Neuronal stem cell (in vitro differentiated cells): ENCODE measurements at regions not wholly inside any gene's neighbourhood (a gene's known extent, or its start where the extent isn't known, plus 50 kb on each side); places are given as distances from the start of the nearest gene placed in this dataset.
A peak's percentile ranks its signal among the peaks of the same experiment; 100 is the strongest.
"Not testable (repeated sequence)": the region's sequence is repeated elsewhere in the genome, so short reads cannot be mapped to it uniquely, and the experiment has no call there.

ENCODE experiments used
- DNase-seq: peaks from one replicate; pipeline ENCODE4 v3.0.0-alpha.2; 2013; ENCODE audit warnings: low spot score
- H2AFZ ChIP-seq: one replicate; pipeline ENCODE4 v1.6.1; 2013; ENCODE audit warnings: mild to moderate bottlenecking, low read length, inconsistent platforms
- H2AK5ac ChIP-seq: 2 replicates; pipeline ENCODE4 v1.6.1; 2013; ENCODE audit warnings: low read depth, mild to moderate bottlenecking, inconsistent platforms, low read length, moderate library complexity, mixed read lengths
- H2BK120ac ChIP-seq: 2 replicates; pipeline ENCODE4 v1.6.1; 2013; ENCODE audit warnings: low read depth, mild to moderate bottlenecking, inconsistent platforms, low read length, moderate library complexity, mixed read lengths
- H2BK12ac ChIP-seq: one replicate; pipeline ENCODE4 v1.6.1; 2013; ENCODE audit warnings: low read length, inconsistent platforms
- H2BK15ac ChIP-seq: 2 replicates; pipeline ENCODE4 v1.6.1; 2013; ENCODE audit warnings: mild to moderate bottlenecking, low read length, inconsistent platforms, mixed read lengths
- H2BK5ac ChIP-seq: one replicate; pipeline ENCODE4 v1.6.1; 2013; ENCODE audit warnings: inconsistent platforms, mild to moderate bottlenecking, low read length, moderate library complexity
- H3K14ac ChIP-seq: one replicate; pipeline ENCODE4 v1.6.1; 2013; ENCODE audit warnings: low read length, inconsistent platforms
- H3K18ac ChIP-seq: 2 replicates; pipeline ENCODE4 v1.6.1; 2013; ENCODE audit warnings: low read length, inconsistent platforms
- H3K23ac ChIP-seq: 2 replicates; pipeline ENCODE4 v1.6.1; 2013; ENCODE audit warnings: low read depth, mild to moderate bottlenecking, mixed read lengths, low read length, inconsistent platforms; ENCODE audit not compliant: poor library complexity
- H3K27ac ChIP-seq: replicated peaks from 3 replicates; pipeline ENCODE4 v1.5.1; 2013; ENCODE audit warnings: low read length, inconsistent platforms
- H3K27me3 ChIP-seq, 3 experiments: 2 replicates each; pipeline ENCODE4 v1.6.1; 2013; ENCODE audit warnings: low read length in 3 of 3, mild to moderate bottlenecking in 2 of 3, inconsistent platforms in 1 of 3, low read depth in 1 of 3, mixed read lengths in 1 of 3, moderate library complexity in 1 of 3; ENCODE audit not compliant: control insufficient read depth in 3 of 3, insufficient read depth in 3 of 3
- H3K36me3 ChIP-seq, 2 donors: replicated peaks in 1 of 2; 2 replicates each; pipeline ENCODE4 v1.6.1; 2013; ENCODE audit warnings: low read length in 2 of 2; ENCODE audit not compliant: control insufficient read depth in 2 of 2, insufficient read depth in 2 of 2
- H3K4ac ChIP-seq: 2 replicates; pipeline ENCODE4 v1.6.1; 2013; ENCODE audit warnings: inconsistent platforms, mild to moderate bottlenecking, low read length, moderate library complexity
- H3K4me1 ChIP-seq, 2 donors: 1 replicate in 1 of 2; 2 replicates in 1 of 2; pipeline ENCODE4 v1.6.1; 2013; ENCODE audit warnings: low read length in 2 of 2, low read depth in 1 of 2; ENCODE audit not compliant: control insufficient read depth in 2 of 2, insufficient read depth in 1 of 2
- H3K4me2 ChIP-seq: one replicate; pipeline ENCODE4 v1.6.1; 2013; ENCODE audit warnings: mild to moderate bottlenecking, low read length, inconsistent platforms; ENCODE audit not compliant: insufficient read depth, poor library complexity, severe bottlenecking
- H3K4me3 ChIP-seq, 2 donors: 2 replicates each; pipeline ENCODE4 v1.5.1; 2013; ENCODE audit warnings: low read length in 2 of 2, mild to moderate bottlenecking in 2 of 2, inconsistent platforms in 1 of 2, moderate library complexity in 1 of 2
- H3K79me1 ChIP-seq: one replicate; pipeline ENCODE4 v1.6.1; 2013; ENCODE audit warnings: low read depth, mild to moderate bottlenecking, inconsistent platforms, low read length, moderate library complexity
- H3K9ac ChIP-seq: one replicate; pipeline ENCODE4 v1.6.1; 2013; ENCODE audit warnings: mild to moderate bottlenecking, low read depth, low read length, inconsistent platforms; ENCODE audit not compliant: poor library complexity
- H3K9me3 ChIP-seq, 2 donors: replicated peaks in 1 of 2; 2 replicates each; pipeline versions ENCODE3 to v1.6.1; 2013; ENCODE audit warnings: low read length in 2 of 2, mild to moderate bottlenecking in 2 of 2, inconsistent platforms in 1 of 2, low read depth in 1 of 2, mixed read lengths in 1 of 2, moderate library complexity in 1 of 2; ENCODE audit not compliant: control insufficient read depth in 2 of 2, insufficient read depth in 1 of 2
- H4K8ac ChIP-seq: one replicate; pipeline ENCODE4 v1.6.1; 2013; ENCODE audit warnings: low read depth, mild to moderate bottlenecking, inconsistent platforms, low read length, moderate library complexity
- H4K91ac ChIP-seq: one replicate; pipeline ENCODE4 v1.6.1; 2013; ENCODE audit warnings: low read length, low read depth, mild to moderate bottlenecking, inconsistent platforms; ENCODE audit not compliant: poor library complexity
- WGBS, 2 donors: extraction: QIAGEN DNeasy Blood & Tissue Kit; methylation state at CpG; one replicate each; pipeline ENCODE4 v1.1.7; 2013; ENCODE audit warnings: missing lambda C conversion rate in 2 of 2, mixed read lengths in 1 of 2; ENCODE audit not compliant: insufficient read length in 2 of 2, insufficient replicate concordance in 1 of 2; ENCODE audit errors: extremely low coverage in 2 of 2; 5-methylcytosine and 5-hydroxymethylcytosine counted together

DNA sequence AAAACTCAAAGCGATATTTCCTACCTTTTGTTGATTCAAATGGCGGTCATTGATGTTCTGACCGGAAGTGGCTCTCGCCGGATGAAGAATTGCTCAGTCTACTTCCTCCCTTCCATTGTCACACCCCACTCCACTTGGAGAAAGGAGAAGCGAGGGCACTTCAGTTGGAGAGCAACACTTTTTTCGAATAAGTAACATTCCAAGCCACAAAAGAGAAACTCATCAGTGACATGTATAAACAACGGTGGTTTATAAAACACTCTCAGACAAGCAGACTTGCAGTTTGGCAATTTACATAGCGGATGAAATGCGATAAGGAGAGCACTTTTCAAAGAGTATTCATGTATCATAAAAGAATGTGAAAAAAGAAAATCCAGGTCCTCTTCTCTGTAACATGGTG is 919.1 kb downstream of the MCTP2 start:
- Histone ChIP-seq H3K27ac (no peak overlapping the region), H3K27me3 (no peaks in the 10 kb centered on the region), H3K4me3 (no peak overlapping the region), H3K18ac (no peak overlapping the region), H3K14ac (no peak overlapping the region), H3K4me2 (no peak overlapping the region), H2BK15ac (no peak overlapping the region), H3K9me3 (peaks cover 0 to 5% of the 10 kb centered on the region in 2 donors), H3K23ac (no peak overlapping the region), H3K4ac (no peak overlapping the region), H3K36me3 (no peaks in the 10 kb centered on the region), H3K79me1 (no peaks in the 10 kb centered on the region), H2BK12ac (no peak overlapping the region), H3K4me1 (no peaks in the 10 kb centered on the region), H4K91ac (no peak overlapping the region), H2AFZ (no peak overlapping the region), H2BK5ac (no peak overlapping the region), H4K8ac (no peak overlapping the region), H3K9ac (no peak overlapping the region), H2BK120ac (no peak overlapping the region), H2AK5ac (no peak overlapping the region)
- no CpG with 5 or more reads among the region's 10 CpGs for WGBS, 2 donors
- DNase-seq, result no peak

DNA sequence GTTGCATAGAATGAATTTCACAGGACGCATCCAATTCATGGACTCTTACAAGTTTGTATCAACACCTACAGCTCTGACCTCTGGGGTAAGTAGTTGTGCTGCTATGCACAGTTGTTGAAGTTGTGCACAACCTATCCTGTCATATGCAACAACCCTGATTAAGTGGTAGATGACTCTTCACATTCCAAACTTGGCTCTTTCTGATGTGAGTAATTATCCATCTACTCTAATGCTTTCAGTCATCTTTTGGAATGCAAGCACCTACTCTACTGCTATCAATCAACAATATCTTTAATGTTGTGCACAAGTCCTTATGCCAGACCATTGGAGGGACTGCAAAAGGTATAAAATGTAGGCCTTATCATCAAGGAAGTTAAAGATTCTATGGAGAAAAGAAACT is 921.4 kb downstream of the MCTP2 start:
- no peak overlapping the region for H3K27ac ChIP-seq
- no peak overlapping the region for H2BK5ac ChIP-seq
- no peak overlapping the region for H4K91ac ChIP-seq
- no peak for DNase-seq
- no peak overlapping the region for H3K23ac ChIP-seq
- no peaks in the 10 kb centered on the region for H3K4me1 ChIP-seq
- H3K9me3 ChIP-seq, result peaks cover 0 to 10% of the 10 kb centered on the region in 2 donors
- no peak overlapping the region for H3K9ac ChIP-seq
- no peak overlapping the region for H2BK15ac ChIP-seq
- H2BK12ac ChIP-seq, result no peak overlapping the region
- no CpG with 5 or more reads among the region's 1 CpG for WGBS, 2 donors
- H3K4ac ChIP-seq, result no peak overlapping the region
- H3K27me3 ChIP-seq, result no peaks in the 10 kb centered on the region
- no peak overlapping the region for H4K8ac ChIP-seq
- H3K4me2 ChIP-seq, result no peak overlapping the region
- H3K4me3 ChIP-seq, result no peak overlapping the region
- H3K36me3 ChIP-seq, result no peaks in the 10 kb centered on the region
- no peak overlapping the region for H3K14ac ChIP-seq
- H2BK120ac ChIP-seq, result no peak overlapping the region
- no peak overlapping the region for H3K18ac ChIP-seq
- no peak overlapping the region for H2AK5ac ChIP-seq
- H3K79me1 ChIP-seq, result no peaks in the 10 kb centered on the region
- H2AFZ ChIP-seq, result no peak overlapping the region

DNA sequence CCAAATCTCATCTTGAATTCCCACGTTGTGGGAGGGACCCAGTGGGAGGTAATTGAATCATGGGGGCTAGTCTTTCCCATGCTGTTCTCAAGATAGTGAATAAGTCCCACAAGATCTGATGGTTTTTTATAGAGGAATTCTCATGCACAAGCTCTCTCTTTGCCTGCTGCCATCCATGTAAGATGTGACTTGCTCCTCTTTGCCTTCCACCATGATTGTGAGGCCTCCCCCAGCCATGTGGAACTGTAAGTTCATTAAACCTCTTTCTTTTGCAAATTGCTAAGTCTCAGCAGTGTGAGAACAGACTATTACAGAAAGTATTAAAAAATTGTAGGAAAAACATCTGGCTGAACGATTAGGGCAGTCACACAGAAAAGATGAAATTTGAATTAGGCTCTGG is 921.8 kb downstream of the MCTP2 start:
- H3K9me3 ChIP-seq, result peaks cover 0 to 10% of the 10 kb centered on the region in 2 donors
- not testable (repeated sequence) for H2AK5ac ChIP-seq, H4K8ac ChIP-seq, H3K36me3 ChIP-seq, H3K79me1 ChIP-seq, H3K4me3 ChIP-seq, H2BK120ac ChIP-seq, H3K27me3 ChIP-seq, DNase-seq, H3K23ac ChIP-seq, H3K27ac ChIP-seq, H2BK15ac ChIP-seq, H4K91ac ChIP-seq, H3K18ac ChIP-seq, H3K4me2 ChIP-seq, H2BK12ac ChIP-seq, H2BK5ac ChIP-seq, H3K4me1 ChIP-seq, H2AFZ ChIP-seq, H3K4ac ChIP-seq, H3K14ac ChIP-seq, H3K9ac ChIP-seq
- WGBS, 2 donors, result no CpG with 5 or more reads among the region's 2 CpGs

DNA sequence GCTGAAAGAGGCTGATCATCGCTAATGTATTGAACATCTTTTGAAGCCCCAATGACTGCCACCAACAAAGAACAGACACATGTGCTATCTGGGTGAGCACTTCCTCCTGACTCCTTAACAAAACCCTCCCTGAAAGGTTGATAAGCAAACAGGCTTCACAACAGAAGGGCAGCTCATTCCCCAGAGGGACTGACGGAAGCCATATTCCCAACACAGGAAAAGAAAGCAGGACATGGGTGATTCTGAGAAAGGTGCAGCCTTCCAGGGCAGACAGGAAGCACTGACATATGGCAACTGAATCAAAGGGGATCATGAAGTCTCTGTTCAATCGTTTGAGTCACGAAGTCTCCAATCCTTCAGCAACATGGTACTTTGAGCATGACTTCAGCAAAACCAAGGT is 929.0 kb downstream of the MCTP2 start:
- Histone ChIP-seq H4K8ac (no peak overlapping the region), H3K4me3 (no peak overlapping the region), H3K36me3 (no peaks in the 10 kb centered on the region), H2AK5ac (no peak overlapping the region), H2BK12ac (no peak overlapping the region), H4K91ac (no peak overlapping the region), H2BK15ac (no peak overlapping the region), H3K79me1 (no peaks in the 10 kb centered on the region), H3K4me2 (no peak overlapping the region), H3K4ac (no peak overlapping the region), H3K27me3 (no peaks in the 10 kb centered on the region), H3K27ac (no peak overlapping the region), H3K9me3 (peaks cover 0 to 5% of the 10 kb centered on the region in 2 donors), H2AFZ (peak overlapping the region; percentile 72), H3K14ac (no peak overlapping the region), H3K9ac (no peak overlapping the region), H3K4me1 (no peaks in the 10 kb centered on the region), H2BK120ac (no peak overlapping the region), H2BK5ac (no peak overlapping the region), H3K23ac (no peak overlapping the region), H3K18ac (no peak overlapping the region)
- no peak for DNase-seq
- no CpG with 5 or more reads among the region's 4 CpGs for WGBS, 2 donors
